Activated naive CD8-positive, alpha-beta T cell (primary cell): ENCODE measurements at regions not wholly inside any gene's neighbourhood (a gene's known extent, or its start where the extent isn't known, plus 50 kb on each side); places are given as distances from the start of the nearest gene placed in this dataset.
"Not testable (repeated sequence)": the region's sequence is repeated elsewhere in the genome, so short reads cannot be mapped to it uniquely, and the experiment has no call there.

ENCODE experiments used
- H3K27ac Mint-ChIP-seq: one replicate; pipeline ENCODE4 v1.8.0; 2021; ENCODE audit warnings: mixed read lengths
- H3K27me3 Mint-ChIP-seq: one replicate; pipeline ENCODE4 v1.8.0; 2021; ENCODE audit warnings: mixed read lengths
- H3K36me3 Mint-ChIP-seq: one replicate; pipeline ENCODE4 v1.8.0; 2021; ENCODE audit warnings: mixed read lengths
- H3K4me1 Mint-ChIP-seq: one replicate; pipeline ENCODE4 v1.8.0; 2021; ENCODE audit warnings: low read depth, mixed read lengths
- H3K4me3 Mint-ChIP-seq: one replicate; pipeline ENCODE4 v1.8.0; 2021; ENCODE audit warnings: mild to moderate bottlenecking, mixed read lengths
- H3K9me3 Mint-ChIP-seq: one replicate; pipeline ENCODE4 v1.8.0; 2021; ENCODE audit warnings: low read depth, mixed read lengths

DNA sequence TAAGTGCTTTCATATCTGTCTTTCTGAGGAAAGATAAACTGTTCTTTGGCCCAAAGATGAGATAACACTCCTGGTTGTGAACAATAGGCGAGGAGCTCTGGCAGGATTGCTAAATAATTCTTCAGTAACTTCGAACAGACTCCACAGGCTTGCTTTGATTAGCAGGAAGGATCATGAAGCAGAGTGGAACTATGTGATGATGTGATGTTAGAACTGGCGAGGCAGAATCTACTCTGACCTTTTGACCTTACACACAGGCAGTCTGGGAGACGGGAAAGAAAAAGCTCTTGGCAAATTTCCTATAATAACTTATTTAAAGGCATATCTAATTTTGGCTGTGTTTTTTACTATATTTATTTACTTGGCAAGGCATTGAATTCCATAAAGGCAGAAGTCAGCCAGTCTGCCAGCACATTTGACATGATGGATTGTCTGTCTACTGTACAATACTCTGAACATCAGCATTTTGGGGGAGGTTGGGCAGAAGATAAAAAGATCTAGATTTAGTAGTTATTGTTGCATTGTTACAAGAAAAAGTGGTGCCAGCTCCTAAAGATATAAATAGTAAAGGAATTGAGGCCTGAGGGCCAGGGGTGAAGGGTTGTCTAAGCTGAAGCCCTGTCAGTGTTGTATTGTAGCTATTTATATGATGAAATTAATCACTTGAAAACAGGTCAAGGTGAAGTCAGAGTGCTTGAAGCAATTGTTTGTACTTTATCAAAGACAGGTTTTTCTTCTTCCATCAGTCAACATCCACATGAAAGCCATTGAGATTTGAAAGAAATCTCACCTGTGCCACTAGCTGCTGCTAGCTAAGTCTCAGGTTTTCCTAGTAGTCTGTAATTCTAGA, 708.8 kb downstream of the LTN1 start:
- Mint-ChIP-seq H3K4me1 (no peaks in the 10 kb centered on the region), H3K27me3 (no peaks in the 10 kb centered on the region), H3K4me3 (no peak overlapping the region), H3K9me3 (peaks cover 3% of the 10 kb centered on the region), H3K27ac (no peak overlapping the region), H3K36me3 (no peaks in the 10 kb centered on the region)

DNA sequence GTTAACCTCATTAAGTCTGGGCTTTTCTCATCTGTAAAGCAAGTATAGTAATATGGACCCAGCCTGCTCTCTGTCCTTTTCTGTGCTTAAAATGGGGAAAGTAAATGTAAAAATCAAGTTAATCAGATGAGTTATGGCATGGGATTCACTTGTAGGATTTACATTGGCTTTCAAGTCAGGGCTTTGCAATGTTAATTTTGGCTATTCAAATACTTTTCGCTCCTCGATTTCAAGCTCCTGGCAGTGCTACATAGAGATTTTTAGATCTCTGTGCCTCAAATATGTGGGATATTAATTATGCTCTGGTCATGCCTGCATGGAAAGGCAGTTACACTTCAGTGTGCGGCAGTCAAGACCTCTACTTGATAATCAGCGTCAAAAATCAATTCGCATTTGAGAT, 709.8 kb downstream of the LTN1 start:
- Mint-ChIP-seq H3K27me3 (no peaks in the 10 kb centered on the region), H3K4me1 (no peaks in the 10 kb centered on the region), H3K9me3 (peaks cover 3% of the 10 kb centered on the region), H3K36me3 (no peaks in the 10 kb centered on the region), H3K4me3 (no peak overlapping the region), H3K27ac (no peak overlapping the region)

DNA sequence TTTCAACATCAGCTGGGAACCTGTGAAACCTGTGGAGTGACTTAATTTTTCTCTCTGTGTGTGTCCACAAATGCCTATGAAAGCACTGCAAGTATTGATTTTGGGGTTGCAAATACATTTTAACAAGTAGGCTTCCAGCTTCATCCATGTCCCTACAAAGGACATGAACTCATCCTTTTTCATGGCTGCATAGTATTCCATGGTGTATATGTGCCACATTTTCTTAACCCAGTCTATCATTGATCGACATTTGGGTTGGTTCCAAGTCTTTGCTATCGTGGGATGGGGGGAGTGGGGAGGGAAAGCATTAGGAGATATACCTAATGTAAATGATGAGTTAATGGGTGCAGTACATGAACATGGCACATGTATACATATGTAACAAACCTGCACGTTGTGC, 711.3 kb downstream of the LTN1 start:
- H3K4me1 Mint-ChIP-seq, H3K9me3 Mint-ChIP-seq, H3K36me3 Mint-ChIP-seq, H3K27ac Mint-ChIP-seq, H3K4me3 Mint-ChIP-seq, H3K27me3 Mint-ChIP-seq: not testable (repeated sequence)

DNA sequence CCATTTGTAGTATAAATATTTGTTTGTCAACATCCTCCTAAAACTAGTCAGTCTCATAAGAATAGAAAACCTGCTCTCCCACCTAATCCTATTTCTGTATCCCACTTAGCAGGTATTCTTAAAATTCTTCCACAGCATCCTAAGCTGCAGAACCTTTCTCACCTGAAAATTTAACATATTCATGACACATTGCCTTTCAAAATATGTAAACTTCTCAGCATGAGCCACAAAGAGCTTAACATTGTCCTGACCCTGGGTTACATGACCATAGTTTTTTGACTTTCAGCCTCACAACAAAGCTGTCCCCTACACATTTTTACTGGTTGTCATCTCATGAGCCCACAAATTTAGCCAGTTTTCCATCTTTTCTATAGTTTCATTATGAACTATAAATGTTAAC, 712.1 kb downstream of the LTN1 start:
- Mint-ChIP-seq H3K4me1 (no peaks in the 10 kb centered on the region), H3K27ac (no peak overlapping the region), H3K36me3 (no peaks in the 10 kb centered on the region), H3K9me3 (peaks cover 3% of the 10 kb centered on the region), H3K4me3 (no peak overlapping the region), H3K27me3 (no peaks in the 10 kb centered on the region)

DNA sequence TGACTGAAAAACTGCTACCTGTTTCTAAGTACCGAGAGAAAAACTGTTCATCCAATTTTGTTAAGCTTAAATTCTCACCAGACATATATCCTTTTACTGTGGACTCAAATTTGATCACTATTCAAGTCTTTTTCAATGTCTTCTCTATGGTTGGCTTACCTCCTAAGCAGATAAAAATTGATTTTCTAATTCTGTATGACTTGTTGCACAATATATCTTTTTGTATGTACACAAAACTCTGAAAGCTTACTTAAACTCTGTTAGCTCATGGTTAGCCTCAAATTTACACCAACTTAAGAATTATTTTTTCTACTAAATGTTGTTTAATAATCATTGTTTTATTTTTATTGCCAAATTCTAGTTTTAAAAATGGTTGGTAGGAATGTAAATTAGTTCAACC, 715.4 kb downstream of the LTN1 start:
- peaks cover 3% of the 10 kb centered on the region for H3K9me3 Mint-ChIP-seq
- H3K4me3 Mint-ChIP-seq: no peak overlapping the region

DNA sequence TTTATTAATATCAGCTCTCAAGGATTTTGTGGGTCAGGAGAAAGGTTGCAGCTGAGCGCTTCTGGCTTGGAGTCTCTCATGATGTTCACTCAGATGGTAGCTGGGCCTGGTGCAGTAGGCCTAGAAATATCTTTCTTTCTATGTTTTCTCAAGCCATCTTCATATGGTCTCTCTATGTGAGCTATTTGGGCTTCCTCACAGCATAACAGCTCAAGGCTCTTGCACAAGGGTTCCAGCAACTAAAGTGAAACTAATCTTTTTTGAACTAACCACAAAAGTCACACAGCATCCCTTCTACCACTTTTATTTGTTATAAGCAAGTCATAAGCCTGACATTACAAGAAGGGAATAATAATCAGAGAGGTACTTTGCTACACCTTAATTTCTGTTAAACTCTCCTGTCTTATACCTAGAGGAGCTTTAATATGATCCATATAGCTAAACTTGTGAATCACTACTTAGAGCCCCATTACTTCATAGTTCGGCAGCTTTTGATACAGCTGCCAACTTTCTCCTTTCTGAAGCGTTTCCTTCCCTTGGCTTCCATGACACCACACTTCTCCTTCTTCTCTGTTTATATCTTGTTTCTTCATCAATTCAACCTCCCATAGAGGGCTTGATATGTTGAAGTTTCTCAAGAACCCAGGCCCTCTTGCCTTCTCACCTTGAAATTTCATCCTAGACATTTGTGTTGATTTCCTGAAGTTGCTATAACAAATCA, 720.2 kb downstream of the LTN1 start:
- no peaks in the 10 kb centered on the region for H3K4me1 Mint-ChIP-seq
- H3K36me3 Mint-ChIP-seq: no peaks in the 10 kb centered on the region
- H3K9me3 Mint-ChIP-seq: no peaks in the 10 kb centered on the region
- no peak overlapping the region for H3K27ac Mint-ChIP-seq
- H3K27me3 Mint-ChIP-seq: no peaks in the 10 kb centered on the region
- no peak overlapping the region for H3K4me3 Mint-ChIP-seq

More for the DNA sequence above, 715.4 kb downstream of the LTN1 start:
- Mint-ChIP-seq H3K27ac (no peak overlapping the region), H3K27me3 (no peaks in the 10 kb centered on the region), H3K4me1 (no peaks in the 10 kb centered on the region), H3K36me3 (no peaks in the 10 kb centered on the region)

DNA sequence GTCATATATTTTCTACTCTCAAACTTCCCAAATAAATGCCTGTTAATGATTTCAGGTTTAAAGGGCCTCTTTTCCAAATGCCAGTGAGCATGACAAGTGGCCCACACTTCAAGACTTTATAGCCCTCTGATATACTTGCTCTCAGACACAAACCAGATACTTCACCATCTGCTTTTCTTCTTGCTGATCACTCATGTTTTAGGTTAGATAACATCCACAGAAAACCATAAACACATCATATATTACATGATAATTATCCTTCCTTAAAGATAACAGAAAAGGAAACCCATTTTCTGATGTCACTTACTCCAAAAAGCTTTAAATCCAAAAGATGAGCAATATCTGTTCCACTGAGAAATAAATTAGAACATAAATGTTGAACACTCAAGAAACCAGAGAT, 723.5 kb downstream of the LTN1 start:
- no peaks in the 10 kb centered on the region for H3K4me1 Mint-ChIP-seq
- no peak overlapping the region for H3K27ac Mint-ChIP-seq
- no peaks in the 10 kb centered on the region for H3K27me3 Mint-ChIP-seq
- H3K36me3 Mint-ChIP-seq: no peaks in the 10 kb centered on the region
- H3K9me3 Mint-ChIP-seq: no peaks in the 10 kb centered on the region
- H3K4me3 Mint-ChIP-seq: no peak overlapping the region

DNA sequence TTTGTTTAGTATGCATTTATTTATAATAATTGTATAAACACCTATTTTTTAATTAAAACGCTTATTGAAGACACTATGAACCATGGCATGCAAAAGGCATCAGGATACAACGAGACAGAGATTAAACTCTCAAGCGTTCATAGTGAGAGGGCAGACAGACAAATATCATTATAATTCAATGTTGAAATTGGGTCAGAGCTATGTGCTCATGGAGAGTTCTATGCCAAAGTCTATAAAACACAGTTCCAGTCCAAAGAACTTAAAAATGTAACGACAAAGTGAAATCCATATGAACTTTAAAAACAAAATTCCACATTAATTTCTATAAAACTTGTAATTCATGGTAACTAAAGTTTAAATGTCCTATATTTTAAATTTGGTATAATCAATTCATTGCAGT, 724.0 kb downstream of the LTN1 start:
- Mint-ChIP-seq H3K27me3 (no peaks in the 10 kb centered on the region), H3K9me3 (no peaks in the 10 kb centered on the region), H3K4me1 (no peaks in the 10 kb centered on the region), H3K36me3 (no peaks in the 10 kb centered on the region), H3K27ac (no peak overlapping the region), H3K4me3 (no peak overlapping the region)

DNA sequence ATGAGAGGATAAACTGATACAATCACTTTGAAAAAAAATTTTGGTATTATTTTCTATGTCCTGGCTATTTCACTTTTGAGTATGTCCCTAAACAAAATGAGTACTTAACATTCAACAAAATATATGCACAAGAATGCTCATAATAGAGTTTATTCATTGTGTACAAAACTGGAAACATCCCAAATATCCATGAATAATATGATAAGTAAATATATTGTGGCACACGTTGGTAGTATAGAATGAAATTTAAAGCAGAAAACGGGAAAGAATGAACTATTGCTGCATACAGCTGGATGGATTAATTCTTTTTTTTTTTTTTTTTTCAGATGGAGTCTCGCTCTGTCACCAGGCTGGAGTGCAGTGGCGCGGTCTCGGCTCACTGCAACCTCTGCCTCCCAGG, 725.2 kb downstream of the LTN1 start:
- Mint-ChIP-seq H3K4me3 (no peak overlapping the region), H3K27ac (no peak overlapping the region), H3K36me3 (no peaks in the 10 kb centered on the region), H3K4me1 (no peaks in the 10 kb centered on the region), H3K27me3 (no peaks in the 10 kb centered on the region), H3K9me3 (no peaks in the 10 kb centered on the region)

DNA sequence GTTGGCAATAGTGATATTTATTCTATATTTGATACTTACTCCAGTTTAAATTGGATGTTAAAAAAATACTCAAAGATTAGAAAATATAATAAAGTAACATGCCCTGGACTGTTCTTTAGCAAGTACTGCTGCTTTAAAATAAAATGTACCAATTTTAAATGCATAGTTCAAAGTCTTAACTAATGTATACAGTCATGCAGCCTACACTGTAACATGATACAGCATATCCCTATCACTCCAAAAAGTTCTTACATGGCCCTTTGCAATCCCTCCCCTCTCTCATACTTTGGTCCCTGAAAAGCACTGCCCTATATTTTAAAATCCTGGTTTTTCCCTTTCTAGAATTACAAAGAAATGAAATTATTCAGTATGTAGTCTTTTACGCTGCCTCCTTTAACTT, 726.6 kb downstream of the LTN1 start:
- no peaks in the 10 kb centered on the region for H3K36me3 Mint-ChIP-seq
- H3K4me1 Mint-ChIP-seq: no peaks in the 10 kb centered on the region
- no peaks in the 10 kb centered on the region for H3K9me3 Mint-ChIP-seq
- no peak overlapping the region for H3K4me3 Mint-ChIP-seq
- H3K27me3 Mint-ChIP-seq: no peaks in the 10 kb centered on the region
- no peak overlapping the region for H3K27ac Mint-ChIP-seq

DNA sequence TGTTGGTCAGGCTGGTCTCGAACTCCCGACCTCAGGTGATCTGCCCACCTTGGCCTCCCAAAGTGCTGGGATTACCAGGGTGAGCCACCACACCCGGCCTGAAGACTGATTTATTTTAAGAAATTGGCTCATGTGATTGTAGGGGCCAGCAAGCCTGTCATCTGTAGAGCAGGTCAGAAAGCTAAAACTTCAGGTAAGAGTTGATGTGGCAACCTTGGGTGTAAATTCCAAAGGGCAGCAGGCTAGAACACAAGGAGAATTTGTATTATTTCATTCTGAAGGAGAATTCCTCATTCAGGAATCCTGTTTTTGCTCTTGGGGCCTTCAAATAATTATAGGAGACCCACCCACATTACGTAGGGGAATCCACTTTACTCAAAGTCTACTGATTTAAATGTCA, 728.7 kb downstream of the LTN1 start:
- Mint-ChIP-seq H3K4me1 (no peaks in the 10 kb centered on the region), H3K4me3 (no peak overlapping the region), H3K27ac (no peak overlapping the region), H3K36me3 (no peaks in the 10 kb centered on the region), H3K9me3 (no peaks in the 10 kb centered on the region), H3K27me3 (no peaks in the 10 kb centered on the region)

DNA sequence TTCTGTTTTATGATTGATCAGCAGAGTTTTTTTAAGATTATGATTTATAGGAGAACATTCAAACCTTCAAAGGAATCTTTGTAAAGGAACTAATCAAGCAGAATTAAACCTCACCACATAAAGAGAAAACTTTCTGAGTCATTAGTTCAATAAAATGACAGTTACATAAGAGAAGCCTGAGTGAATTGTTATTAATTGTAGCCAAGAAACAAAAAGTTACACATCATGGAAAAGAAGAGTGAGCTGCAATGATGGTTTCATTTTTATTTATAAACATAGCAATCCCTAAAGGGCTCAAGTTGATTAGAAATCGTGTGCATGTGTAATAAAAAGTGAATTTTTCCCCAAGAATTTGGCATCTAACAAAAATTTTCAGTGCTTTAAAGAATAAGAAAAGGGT, 731.4 kb downstream of the LTN1 start:
- Mint-ChIP-seq H3K27me3 (no peaks in the 10 kb centered on the region), H3K4me3 (no peak overlapping the region), H3K4me1 (no peaks in the 10 kb centered on the region), H3K9me3 (no peaks in the 10 kb centered on the region), H3K27ac (no peak overlapping the region), H3K36me3 (no peaks in the 10 kb centered on the region)

DNA sequence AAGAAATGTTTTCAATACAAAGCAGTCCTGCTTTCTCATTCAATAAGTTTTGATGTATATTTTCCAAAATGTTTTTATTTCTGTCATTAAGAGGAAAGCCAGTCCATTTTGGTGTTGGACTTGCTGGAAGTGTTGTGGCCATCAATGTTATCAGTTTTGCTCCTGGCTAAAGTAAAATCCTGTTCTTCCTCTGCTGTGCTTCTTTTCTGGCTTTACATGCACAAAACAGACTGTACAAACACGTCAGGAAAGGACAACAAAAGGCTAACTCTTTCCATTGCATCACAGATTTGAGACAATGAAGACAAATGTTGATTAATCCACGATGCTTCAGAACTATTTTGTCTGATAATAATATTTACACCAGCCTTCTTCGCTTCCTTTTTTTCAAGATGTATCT, 735.4 kb downstream of the LTN1 start:
- Mint-ChIP-seq H3K36me3 (no peaks in the 10 kb centered on the region), H3K27ac (no peak overlapping the region), H3K4me1 (no peaks in the 10 kb centered on the region), H3K27me3 (peaks cover 1% of the 10 kb centered on the region), H3K4me3 (no peak overlapping the region), H3K9me3 (no peaks in the 10 kb centered on the region)

DNA sequence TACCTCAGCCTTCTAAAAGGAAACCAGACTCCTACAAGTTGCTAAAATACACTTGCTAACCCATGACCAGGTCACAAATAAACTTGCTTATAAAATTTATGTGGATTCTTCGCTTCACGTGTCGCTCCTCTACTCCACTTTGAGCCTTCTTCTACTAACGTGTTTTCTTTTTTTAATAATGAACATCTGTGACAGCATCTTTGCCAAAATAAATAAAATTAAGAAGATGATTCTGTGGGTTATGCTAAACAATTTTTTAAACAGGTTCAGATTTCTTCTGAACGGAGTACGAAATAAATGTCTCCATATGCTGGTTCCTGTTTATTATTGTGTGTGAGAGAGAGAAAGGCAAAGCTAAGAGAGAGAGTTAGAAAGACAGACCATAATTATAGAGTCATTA, 735.8 kb downstream of the LTN1 start:
- Mint-ChIP-seq H3K9me3 (no peaks in the 10 kb centered on the region), H3K4me3 (no peak overlapping the region), H3K36me3 (no peaks in the 10 kb centered on the region), H3K4me1 (no peaks in the 10 kb centered on the region), H3K27me3 (peaks cover 1% of the 10 kb centered on the region), H3K27ac (no peak overlapping the region)

DNA sequence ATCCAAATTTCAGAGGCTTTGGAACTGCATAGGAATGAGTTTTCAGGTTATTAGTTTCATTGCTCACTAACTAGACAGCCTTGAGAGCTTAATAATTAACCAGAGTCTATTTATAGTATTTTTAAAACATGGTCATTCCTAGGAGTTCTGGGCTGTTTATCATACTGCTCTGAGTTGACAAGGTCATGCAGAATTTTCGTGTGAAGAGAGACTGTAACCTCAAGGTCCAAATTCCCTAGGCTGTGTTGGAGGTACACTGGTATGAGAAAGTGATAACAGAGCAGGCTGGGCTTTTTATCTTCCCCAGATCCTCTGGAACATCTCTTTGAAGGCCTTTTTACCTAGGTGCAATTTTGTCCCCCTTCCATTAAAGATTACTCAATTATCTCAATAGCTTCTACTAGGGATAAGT, 736.3 kb downstream of the LTN1 start:
- Mint-ChIP-seq H3K4me1 (no peaks in the 10 kb centered on the region), H3K9me3 (no peaks in the 10 kb centered on the region), H3K4me3 (no peak overlapping the region), H3K36me3 (no peaks in the 10 kb centered on the region), H3K27ac (no peak overlapping the region), H3K27me3 (peaks cover 1% of the 10 kb centered on the region)

DNA sequence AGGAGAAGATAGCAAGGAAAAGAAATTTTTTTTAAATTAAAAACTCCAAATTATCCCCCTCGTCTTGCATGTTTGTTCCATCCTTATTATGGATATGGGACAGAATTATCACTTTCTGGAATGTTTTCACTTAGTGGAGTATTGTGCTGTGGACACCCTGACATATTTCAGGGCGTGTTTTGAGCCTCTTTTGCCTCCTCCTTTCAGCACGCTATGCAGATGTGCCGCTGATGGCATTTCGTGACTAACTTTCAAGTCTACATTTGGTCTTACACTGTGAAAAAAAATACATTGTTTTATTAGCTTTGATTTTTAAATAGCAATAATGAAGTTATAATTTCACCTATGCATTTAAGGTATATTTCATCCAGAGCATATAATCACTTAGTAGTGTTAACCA, 738.7 kb downstream of the LTN1 start:
- H3K4me3 Mint-ChIP-seq: no peak overlapping the region
- H3K9me3 Mint-ChIP-seq: no peaks in the 10 kb centered on the region
- H3K4me1 Mint-ChIP-seq: no peaks in the 10 kb centered on the region
- H3K27me3 Mint-ChIP-seq: peaks cover 1% of the 10 kb centered on the region
- H3K27ac Mint-ChIP-seq: no peak overlapping the region
- no peaks in the 10 kb centered on the region for H3K36me3 Mint-ChIP-seq
